ENCODE measurements at regions not wholly inside any gene's neighbourhood (a gene's known extent, or its start where the extent isn't known, plus 50 kb on each side); places are given as distances from the start of the nearest gene placed in this dataset.

DNA sequence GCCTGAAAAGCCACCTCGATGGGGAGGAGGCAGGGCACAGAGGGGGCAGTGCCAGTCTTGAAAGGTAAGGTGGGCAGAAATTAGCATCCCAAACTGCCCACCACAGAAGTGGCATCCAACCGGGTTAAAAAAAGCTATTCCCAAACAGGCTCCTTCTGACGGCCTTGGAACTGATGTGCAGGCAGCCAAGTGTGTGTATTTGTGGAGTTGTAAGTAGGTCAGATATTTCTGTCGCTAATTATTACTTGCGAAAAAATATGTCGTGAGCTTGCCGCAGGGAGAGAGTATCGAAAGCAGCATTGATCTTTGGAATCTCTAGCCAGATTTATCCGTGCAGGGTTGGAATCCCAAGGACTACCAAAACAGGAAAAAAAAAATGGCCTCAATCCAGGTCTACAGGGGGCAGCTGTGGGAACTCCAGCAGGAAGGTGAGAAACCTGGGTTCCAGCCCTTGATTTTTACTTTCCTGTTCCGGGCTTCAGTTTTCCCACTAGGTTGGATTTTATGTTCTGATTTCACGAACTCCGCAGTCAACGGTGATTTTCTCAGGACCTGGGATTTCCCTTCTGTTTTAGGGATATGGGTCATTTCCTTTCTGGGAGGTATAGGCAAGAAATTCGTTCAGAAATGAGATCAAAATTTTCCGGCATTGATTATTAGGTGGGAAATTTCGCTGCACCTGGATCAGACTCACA lies 200.8 kb downstream of the RGS3 start:
- DNase-seq (ENCODE audit: low read depth), result no peak
- Mint-ChIP-seq H3K4me1 (ENCODE audit: low read depth, unreplicated experiment) (no peaks in the 10 kb centered on the region), H3K4me3 (ENCODE audit: unreplicated experiment) (no peak overlapping the region), H3K36me3 (ENCODE audit: low read depth, unreplicated experiment) (no peaks in the 10 kb centered on the region), H3K27ac (ENCODE audit: unreplicated experiment) (no peak overlapping the region), H3K27me3 (ENCODE audit: low read depth, unreplicated experiment) (peaks cover 6% of the 10 kb centered on the region), H3K9me3 (ENCODE audit: unreplicated experiment) (peaks cover 3% of the 10 kb centered on the region)
- H2AFZ ChIP-seq (ENCODE audit: low read depth, low read length), result no peak overlapping the region
- H3K27ac ChIP-seq (ENCODE audit: low read depth, low read length), result no peak overlapping the region
- H3K36me3 ChIP-seq (ENCODE audit: insufficient read depth, low read length), result no peaks in the 10 kb centered on the region
- no peaks in the 10 kb centered on the region for H3K4me1 ChIP-seq (ENCODE audit: insufficient read depth, low read length)
- no peak for FAIRE-seq
- H4K20me1 ChIP-seq (ENCODE audit: insufficient read depth, low read length), result no peaks in the 10 kb centered on the region
- peaks cover 10% of the 10 kb centered on the region for H3K27me3 ChIP-seq (ENCODE audit: insufficient read depth, low read length)
- H3K9ac ChIP-seq (ENCODE audit: low read length), result no peak overlapping the region
- H3K4me2 ChIP-seq (ENCODE audit: low read length), result no peak overlapping the region
- H3K79me2 ChIP-seq (ENCODE audit: insufficient read depth, low read length), result no peaks in the 10 kb centered on the region
- H3K9me3 ChIP-seq (ENCODE audit: insufficient read depth, low read depth, low read length), result no peaks in the 10 kb centered on the region
- no peak for TF ChIP-seq EZH2 (IDR thresholded peaks at IDR 0.05; ENCODE audit: insufficient read depth, low read length)
- H3K4me3 ChIP-seq (ENCODE audit: insufficient read depth, low read depth, low read length), result no peak overlapping the region

DNA sequence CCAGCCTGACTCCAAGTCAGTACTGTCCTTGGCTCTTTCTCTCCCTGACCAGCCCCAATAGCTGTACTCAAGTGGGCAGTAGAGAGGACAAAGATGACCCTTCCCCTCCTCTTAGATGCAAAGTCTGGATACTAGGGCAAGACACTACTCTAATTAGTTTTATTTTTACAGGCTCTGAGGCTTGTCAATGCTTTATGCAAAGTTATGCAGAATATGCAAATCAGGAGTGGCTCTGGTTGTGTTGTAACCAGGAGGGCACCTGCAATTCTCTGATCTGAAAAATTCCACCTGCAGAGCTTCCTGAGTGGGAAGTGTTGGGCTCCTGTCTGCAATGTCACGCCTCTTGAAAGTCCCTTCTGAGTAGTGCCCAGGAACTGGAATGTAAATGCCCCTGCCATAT lies 201.5 kb downstream of the RGS3 start:
- TF ChIP-seq EZH2 (IDR thresholded peaks at IDR 0.05; ENCODE audit: insufficient read depth, low read length), result no peak
- TF ChIP-seq, protein P1, sequence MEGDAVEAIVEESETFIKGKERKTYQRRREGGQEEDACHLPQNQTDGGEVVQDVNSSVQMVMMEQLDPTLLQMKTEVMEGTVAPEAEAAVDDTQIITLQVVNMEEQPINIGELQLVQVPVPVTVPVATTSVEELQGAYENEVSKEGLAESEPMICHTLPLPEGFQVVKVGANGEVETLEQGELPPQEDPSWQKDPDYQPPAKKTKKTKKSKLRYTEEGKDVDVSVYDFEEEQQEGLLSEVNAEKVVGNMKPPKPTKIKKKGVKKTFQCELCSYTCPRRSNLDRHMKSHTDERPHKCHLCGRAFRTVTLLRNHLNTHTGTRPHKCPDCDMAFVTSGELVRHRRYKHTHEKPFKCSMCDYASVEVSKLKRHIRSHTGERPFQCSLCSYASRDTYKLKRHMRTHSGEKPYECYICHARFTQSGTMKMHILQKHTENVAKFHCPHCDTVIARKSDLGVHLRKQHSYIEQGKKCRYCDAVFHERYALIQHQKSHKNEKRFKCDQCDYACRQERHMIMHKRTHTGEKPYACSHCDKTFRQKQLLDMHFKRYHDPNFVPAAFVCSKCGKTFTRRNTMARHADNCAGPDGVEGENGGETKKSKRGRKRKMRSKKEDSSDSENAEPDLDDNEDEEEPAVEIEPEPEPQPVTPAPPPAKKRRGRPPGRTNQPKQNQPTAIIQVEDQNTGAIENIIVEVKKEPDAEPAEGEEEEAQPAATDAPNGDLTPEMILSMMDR (IDR thresholded peaks at IDR 0.05; ENCODE audit: insufficient read depth, low read depth, low read length), result no peak
- Histone ChIP-seq H2AFZ (ENCODE audit: low read depth, low read length) (no peak overlapping the region), H4K20me1 (ENCODE audit: insufficient read depth, low read length) (no peaks in the 10 kb centered on the region), H3K79me2 (ENCODE audit: insufficient read depth, low read length) (no peaks in the 10 kb centered on the region), H3K9me3 (ENCODE audit: insufficient read depth, low read depth, low read length) (no peaks in the 10 kb centered on the region), H3K27ac (ENCODE audit: low read depth, low read length) (no peak overlapping the region), H3K9ac (ENCODE audit: low read length) (no peak overlapping the region), H3K27me3 (ENCODE audit: insufficient read depth, low read length) (peaks cover 10% of the 10 kb centered on the region), H3K4me1 (ENCODE audit: insufficient read depth, low read length) (no peaks in the 10 kb centered on the region), H3K36me3 (ENCODE audit: insufficient read depth, low read length) (no peaks in the 10 kb centered on the region), H3K4me3 (ENCODE audit: insufficient read depth, low read depth, low read length) (no peak overlapping the region), H3K4me2 (ENCODE audit: low read length) (no peak overlapping the region)
- H3K4me3 Mint-ChIP-seq (ENCODE audit: unreplicated experiment), result no peak overlapping the region
- DNase-seq (ENCODE audit: low read depth) (no peak), FAIRE-seq (no peak)
- no peak overlapping the region for H3K27ac Mint-ChIP-seq (ENCODE audit: unreplicated experiment)
- peaks cover 9% of the 10 kb centered on the region for H3K9me3 Mint-ChIP-seq (ENCODE audit: unreplicated experiment)
- no peaks in the 10 kb centered on the region for H3K36me3 Mint-ChIP-seq (ENCODE audit: low read depth, unreplicated experiment)
- peaks cover 4% of the 10 kb centered on the region for H3K27me3 Mint-ChIP-seq (ENCODE audit: low read depth, unreplicated experiment)
- no peaks in the 10 kb centered on the region for H3K4me1 Mint-ChIP-seq (ENCODE audit: low read depth, unreplicated experiment)

DNA sequence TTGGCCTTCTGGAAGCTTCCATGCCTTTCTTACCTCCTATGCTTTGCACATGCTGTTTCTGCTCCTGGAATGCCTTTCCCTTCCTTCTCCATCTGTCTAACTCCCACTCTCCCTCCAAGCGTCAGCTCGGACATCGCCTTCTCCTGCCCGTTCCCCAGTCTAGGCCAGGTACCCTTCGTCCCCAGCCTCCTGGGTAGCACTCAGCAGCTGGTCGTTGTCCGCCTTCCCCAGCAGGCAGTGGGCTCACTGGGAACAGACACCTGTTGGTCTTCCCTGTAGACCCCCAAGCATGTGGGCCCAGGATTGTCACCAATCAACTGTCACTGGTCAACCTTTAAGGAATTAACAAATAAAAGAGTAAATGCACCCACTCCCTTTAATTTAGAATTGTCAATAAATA lies 202.2 kb downstream of the RGS3 start:
- Mint-ChIP-seq H3K36me3 (ENCODE audit: low read depth, unreplicated experiment) (no peaks in the 10 kb centered on the region), H3K9me3 (ENCODE audit: unreplicated experiment) (peaks cover 9% of the 10 kb centered on the region), H3K4me3 (ENCODE audit: unreplicated experiment) (no peak overlapping the region), H3K4me1 (ENCODE audit: low read depth, unreplicated experiment) (no peaks in the 10 kb centered on the region), H3K27me3 (ENCODE audit: low read depth, unreplicated experiment) (peaks cover 4% of the 10 kb centered on the region), H3K27ac (ENCODE audit: unreplicated experiment) (no peak overlapping the region)
- no peaks in the 10 kb centered on the region for H3K4me1 ChIP-seq (ENCODE audit: insufficient read depth, low read length)
- no peak for DNase-seq (ENCODE audit: low read depth)
- H2AFZ ChIP-seq (ENCODE audit: low read depth, low read length), result no peak overlapping the region
- FAIRE-seq, result no peak
- no peak overlapping the region for H3K4me2 ChIP-seq (ENCODE audit: low read length)
- no peak overlapping the region for H3K9ac ChIP-seq (ENCODE audit: low read length)
- H4K20me1 ChIP-seq (ENCODE audit: insufficient read depth, low read length), result no peaks in the 10 kb centered on the region
- H3K9me3 ChIP-seq (ENCODE audit: insufficient read depth, low read depth, low read length), result no peaks in the 10 kb centered on the region
- H3K27me3 ChIP-seq (ENCODE audit: insufficient read depth, low read length), result peaks cover 5% of the 10 kb centered on the region
- H3K79me2 ChIP-seq (ENCODE audit: insufficient read depth, low read length), result no peaks in the 10 kb centered on the region
- no peak for TF ChIP-seq EZH2 (IDR thresholded peaks at IDR 0.05; ENCODE audit: insufficient read depth, low read length)
- H3K4me3 ChIP-seq (ENCODE audit: insufficient read depth, low read depth, low read length), result no peak overlapping the region
- H3K27ac ChIP-seq (ENCODE audit: low read depth, low read length), result no peak overlapping the region
- no peaks in the 10 kb centered on the region for H3K36me3 ChIP-seq (ENCODE audit: insufficient read depth, low read length)

Data from astrocyte (in vitro differentiated cells and primary cell).